Lung (tissue), 11 donors: ENCODE measurements at regions not wholly inside any gene's neighbourhood (a gene's known extent, or its start where the extent isn't known, plus 50 kb on each side); places are given as distances from the start of the nearest gene placed in this dataset.

Experiments used
- ATAC-seq: fragments of 200-7000 bp; cut with Tn5 transposase; one replicate; pipeline ENCODE4 v1.9.1; 2020; ENCODE audit warnings: moderate number of reproducible peaks; ENCODE audit not compliant: insufficient read depth, low FRiP score
- DNase-seq, 3 donors: peaks; one replicate each; pipeline ENCODE4 v3.0.0-alpha.2; 2013 to 2017
- H3K27ac ChIP-seq, 2 donors: one replicate each; pipeline ENCODE4 v1.5.1; 2013; ENCODE audit warnings: mild to moderate bottlenecking in 2 of 2, moderate library complexity in 2 of 2, control low read depth in 1 of 2, inconsistent platforms in 1 of 2, low read depth in 1 of 2, low read length in 1 of 2
- H3K27me3 ChIP-seq, 3 donors: one replicate each; pipeline ENCODE4 v1.5.1; 2013; ENCODE audit warnings: low read length in 2 of 3; ENCODE audit not compliant: control insufficient read depth in 3 of 3, insufficient read depth in 3 of 3
- H3K36me3 ChIP-seq, 4 donors: one replicate each; pipeline ENCODE4 v1.5.1; 2013; ENCODE audit warnings: low read length in 4 of 4, mild to moderate bottlenecking in 1 of 4, moderate library complexity in 1 of 4; ENCODE audit not compliant: control insufficient read depth in 4 of 4, insufficient read depth in 4 of 4
- H3K4me1 ChIP-seq, 5 donors: one replicate each; pipeline ENCODE4 v1.5.1; 2013; ENCODE audit warnings: low read length in 5 of 5, mild to moderate bottlenecking in 2 of 5, moderate library complexity in 1 of 5; ENCODE audit not compliant: control insufficient read depth in 5 of 5, insufficient read depth in 5 of 5
- H3K4me3 ChIP-seq: one replicate; pipeline ENCODE4 v1.5.1; 2013; ENCODE audit warnings: mild to moderate bottlenecking, control low read depth, moderate library complexity
- H3K9ac ChIP-seq, 2 donors: one replicate each; pipeline ENCODE4 v1.5.1; 2013; ENCODE audit warnings: low read length in 2 of 2, control low read depth in 1 of 2; ENCODE audit not compliant: insufficient read depth in 1 of 2
- H3K9me3 ChIP-seq, 4 donors: one replicate each; pipeline ENCODE4 v1.5.1; 2013; ENCODE audit warnings: low read length in 3 of 4, mild to moderate bottlenecking in 1 of 4, moderate library complexity in 1 of 4; ENCODE audit not compliant: control insufficient read depth in 4 of 4, insufficient read depth in 3 of 4
- WGBS, 2 donors: extraction: QIAGEN DNeasy Blood & Tissue Kit; methylation state at CpG; one replicate each; pipeline ENCODE4 v1.1.7; 2013; 5-methylcytosine and 5-hydroxymethylcytosine counted together
- TF ChIP-seq, protein P1 (sequence below): IDR thresholded peaks from 2 replicates; pipeline ENCODE4 v1.5.1; 2012; ENCODE audit warnings: mild to moderate bottlenecking; ENCODE audit errors: control extremely low read depth, extremely low read depth
- donor health status: control.
- donor health status: control.
- donor health status: Bipolar disorder and iron deficiency.
- donor health status: healthy.
- donor health status: DM: yes; HTN: yes; CAD: no.

GRCh38 chr20:43809206-43809819, 82.5 kb upstream of the GTSF1L start:
- WGBS, 2 donors = 86 to 87% methylated on average over 4 of the region's 4 CpGs
- TF ChIP-seq, protein P1, sequence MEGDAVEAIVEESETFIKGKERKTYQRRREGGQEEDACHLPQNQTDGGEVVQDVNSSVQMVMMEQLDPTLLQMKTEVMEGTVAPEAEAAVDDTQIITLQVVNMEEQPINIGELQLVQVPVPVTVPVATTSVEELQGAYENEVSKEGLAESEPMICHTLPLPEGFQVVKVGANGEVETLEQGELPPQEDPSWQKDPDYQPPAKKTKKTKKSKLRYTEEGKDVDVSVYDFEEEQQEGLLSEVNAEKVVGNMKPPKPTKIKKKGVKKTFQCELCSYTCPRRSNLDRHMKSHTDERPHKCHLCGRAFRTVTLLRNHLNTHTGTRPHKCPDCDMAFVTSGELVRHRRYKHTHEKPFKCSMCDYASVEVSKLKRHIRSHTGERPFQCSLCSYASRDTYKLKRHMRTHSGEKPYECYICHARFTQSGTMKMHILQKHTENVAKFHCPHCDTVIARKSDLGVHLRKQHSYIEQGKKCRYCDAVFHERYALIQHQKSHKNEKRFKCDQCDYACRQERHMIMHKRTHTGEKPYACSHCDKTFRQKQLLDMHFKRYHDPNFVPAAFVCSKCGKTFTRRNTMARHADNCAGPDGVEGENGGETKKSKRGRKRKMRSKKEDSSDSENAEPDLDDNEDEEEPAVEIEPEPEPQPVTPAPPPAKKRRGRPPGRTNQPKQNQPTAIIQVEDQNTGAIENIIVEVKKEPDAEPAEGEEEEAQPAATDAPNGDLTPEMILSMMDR = no peak
- no peak overlapping the region for H3K9ac ChIP-seq
- H3K36me3 ChIP-seq = no peaks in the 10 kb centered on the region
- ATAC-seq = no peak
- DNase-seq = no peak
- peaks cover 0 to 11% (median 6%) of the 10 kb centered on the region in 4 donors for H3K9me3 ChIP-seq
- H3K27ac ChIP-seq = no peak overlapping the region
- H3K27me3 ChIP-seq = no peaks in the 10 kb centered on the region
- no peaks in the 10 kb centered on the region for H3K4me1 ChIP-seq
- H3K4me3 ChIP-seq = no peak overlapping the region

- ATAC-seq = no peak
- 63 to 64% methylated on average over 5 of the region's 5 CpGs for WGBS, 2 donors
These were observed 78.0 kb upstream of the GTSF1L start for GRCh38 chr20:43804781-43805180.

GRCh38 chr20:43803276-43803675, 76.5 kb upstream of the GTSF1L start:
- no peak overlapping the region for H3K4me3 ChIP-seq
- H3K4me1 ChIP-seq = peaks cover 0 to 7% (median 0%) of the 10 kb centered on the region in 5 donors
- no peak overlapping the region for H3K27ac ChIP-seq
- no peak for DNase-seq
- TF ChIP-seq, protein P1 = no peak
- H3K27me3 ChIP-seq = no peaks in the 10 kb centered on the region
- ATAC-seq = no peak
- peaks cover 0 to 7% (median 4%) of the 10 kb centered on the region in 4 donors for H3K9me3 ChIP-seq
- no peaks in the 10 kb centered on the region for H3K36me3 ChIP-seq
- H3K9ac ChIP-seq = no peak overlapping the region

More at GRCh38 chr20:43804781-43805180, 78.0 kb upstream of the GTSF1L start:
- H3K9ac ChIP-seq = no peak overlapping the region
- DNase-seq = no peak
- H3K27ac ChIP-seq = no peak overlapping the region
- no peaks in the 10 kb centered on the region for H3K4me1 ChIP-seq
- TF ChIP-seq, protein P1 = no peak
- H3K36me3 ChIP-seq = no peaks in the 10 kb centered on the region
- H3K4me3 ChIP-seq = no peak overlapping the region
- H3K9me3 ChIP-seq = peaks cover 0 to 11% (median 7%) of the 10 kb centered on the region in 4 donors
- no peaks in the 10 kb centered on the region for H3K27me3 ChIP-seq

DNA sequence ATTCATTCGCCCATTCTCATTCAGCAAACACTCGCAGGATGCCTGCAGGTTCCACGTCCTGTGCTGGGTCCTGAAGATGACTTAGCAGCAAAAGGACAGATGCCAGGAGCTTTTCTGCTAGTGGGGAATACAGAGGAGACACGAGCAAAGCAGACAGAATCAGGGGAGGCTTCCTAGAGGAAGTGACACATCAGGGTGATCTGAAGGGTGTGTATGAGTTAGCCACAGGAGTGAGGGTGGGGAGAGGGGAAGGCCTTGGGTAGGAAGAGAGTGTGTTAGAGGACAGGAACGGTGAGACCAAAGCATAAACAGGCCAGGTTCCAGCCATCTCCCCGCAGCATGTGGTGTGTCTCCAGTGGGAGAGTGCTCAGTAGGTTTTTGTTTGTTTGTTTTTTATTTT, 73.4 kb upstream of the GTSF1L start:
- DNase-seq = no peak
- Histone ChIP-seq H3K27me3 (no peaks in the 10 kb centered on the region), H3K4me3 (no peak overlapping the region), H3K9me3 (peaks cover 0 to 9% (median 4%) of the 10 kb centered on the region in 4 donors), H3K27ac (no peak overlapping the region), H3K4me1 (peaks cover 0 to 7% (median 0%) of the 10 kb centered on the region in 5 donors), H3K9ac (no peak overlapping the region), H3K36me3 (no peaks in the 10 kb centered on the region)
- WGBS, 2 donors = 63 to 74% methylated on average over 6 of the region's 6 CpGs
- no peak for ATAC-seq
- TF ChIP-seq, protein P1 = no peak
